ENCODE measurements at regions not wholly inside any gene's neighbourhood (a gene's known extent, or its start where the extent isn't known, plus 50 kb on each side); places are given as distances from the start of the nearest gene placed in this dataset.
"Not testable (repeated sequence)": the region's sequence is repeated elsewhere in the genome, so short reads cannot be mapped to it uniquely, and the experiment has no call there.

DNA sequence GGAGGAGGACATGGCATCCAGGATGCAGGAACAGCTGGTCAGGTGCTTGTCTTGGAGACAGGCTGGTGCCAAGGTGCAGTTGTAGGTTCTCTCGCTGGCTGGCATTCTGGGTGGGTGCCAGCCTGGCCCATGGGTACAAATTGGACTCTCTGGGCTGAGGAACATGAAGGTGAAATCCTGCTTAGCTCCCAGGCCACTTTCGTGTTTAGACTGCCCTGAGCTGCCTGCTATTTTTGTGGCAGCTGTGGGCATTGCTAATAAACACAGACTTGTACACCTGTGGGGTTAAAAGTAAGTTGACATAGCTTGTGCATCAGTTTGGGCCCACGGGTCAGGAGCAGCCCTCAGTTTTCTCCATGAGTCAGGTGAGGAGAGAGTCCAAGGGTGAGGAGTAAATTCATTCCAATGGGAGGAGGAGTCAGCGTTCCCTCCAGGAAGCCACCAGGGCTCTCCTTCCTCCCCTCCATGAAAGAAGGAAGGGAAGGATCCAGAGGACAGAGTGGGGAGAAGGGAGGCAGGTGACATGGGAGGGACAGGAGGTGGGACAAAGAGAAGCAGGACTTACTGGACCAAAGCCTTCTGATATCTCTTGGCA is 380.0 kb downstream of the GLRX3 start:
- dilution Hi-C loops (cut with MboI; ENCODE audit: extremely low pct_ligation_motif_present, low sequenced_read_pairs): no loop called here
- FAIRE-seq (no peak), DNase-seq (ENCODE audit: low read depth, low spot score) (no peak)
- H3K36me3 ChIP-seq (ENCODE audit: control insufficient read depth in 2 of 2, extremely low read depth in 1 of 2, insufficient read depth in 2 of 2, low read length in 2 of 2): no peaks in the 10 kb centered on the region
- H3K9me1 ChIP-seq (ENCODE audit: control insufficient read depth, extremely low read depth, insufficient read depth, low read length): no peaks in the 10 kb centered on the region
- H3K4me3 ChIP-seq (ENCODE audit: control insufficient read depth in 2 of 3, extremely low read depth in 1 of 3, insufficient read depth in 2 of 3, low read depth in 1 of 3, low read length in 3 of 3): no peak overlapping the region
- H3K79me2 ChIP-seq (ENCODE audit: control insufficient read depth, insufficient read depth, low read length): no peaks in the 10 kb centered on the region
- H4K20me1 ChIP-seq (ENCODE audit: control insufficient read depth, extremely low read depth, insufficient read depth, low read length): no peaks in the 10 kb centered on the region
- TF ChIP-seq CTCF (optimal IDR thresholded peaks at IDR 0.05 in 1 of 3, IDR thresholded peaks at IDR 0.05 in 1 of 3, conservative IDR thresholded peaks at IDR 0.05 in 1 of 3; ENCODE audit: extremely low read depth in 1 of 3, insufficient read depth in 2 of 3, low read length in 3 of 3): no peak
- H2AFZ ChIP-seq (ENCODE audit: control insufficient read depth, low read length): no peak overlapping the region
- no peaks in the 10 kb centered on the region for H3K27me3 ChIP-seq (ENCODE audit: control insufficient read depth, extremely low read depth, insufficient read depth, low read length)
- peaks cover 10% of the 10 kb centered on the region for H3K9me3 ChIP-seq (ENCODE audit: control insufficient read depth, low read depth, low read length)
- H3K4me1 ChIP-seq (ENCODE audit: control insufficient read depth, extremely low read depth, insufficient read depth, low read length): no peaks in the 10 kb centered on the region
- H3K9ac ChIP-seq (ENCODE audit: control insufficient read depth, extremely low read depth, insufficient read depth, low read length): no peak overlapping the region
- H3K27ac ChIP-seq (ENCODE audit: control insufficient read depth, insufficient read depth, low read length): no peak overlapping the region
- H3K4me2 ChIP-seq (ENCODE audit: control insufficient read depth, extremely low read depth, insufficient read depth, low read depth, low read length): no peak overlapping the region

- FAIRE-seq; H3K9me3 ChIP-seq (ENCODE audit: control insufficient read depth, low read depth, low read length); DNase-seq (ENCODE audit: low read depth, low spot score); H2AFZ ChIP-seq (ENCODE audit: control insufficient read depth, low read length); H3K27me3 ChIP-seq (ENCODE audit: control insufficient read depth, extremely low read depth, insufficient read depth, low read length); H3K79me2 ChIP-seq (ENCODE audit: control insufficient read depth, insufficient read depth, low read length); H3K9me1 ChIP-seq (ENCODE audit: control insufficient read depth, extremely low read depth, insufficient read depth, low read length); H3K4me3 ChIP-seq (ENCODE audit: control insufficient read depth in 2 of 3, extremely low read depth in 1 of 3, insufficient read depth in 2 of 3, low read depth in 1 of 3, low read length in 3 of 3); H3K4me2 ChIP-seq (ENCODE audit: control insufficient read depth, extremely low read depth, insufficient read depth, low read depth, low read length); H3K4me1 ChIP-seq (ENCODE audit: control insufficient read depth, extremely low read depth, insufficient read depth, low read length); dilution Hi-C loops (cut with MboI; ENCODE audit: extremely low pct_ligation_motif_present, low sequenced_read_pairs); H4K20me1 ChIP-seq (ENCODE audit: control insufficient read depth, extremely low read depth, insufficient read depth, low read length); H3K9ac ChIP-seq (ENCODE audit: control insufficient read depth, extremely low read depth, insufficient read depth, low read length); H3K36me3 ChIP-seq (ENCODE audit: control insufficient read depth in 2 of 2, extremely low read depth in 1 of 2, insufficient read depth in 2 of 2, low read length in 2 of 2); H3K27ac ChIP-seq (ENCODE audit: control insufficient read depth, insufficient read depth, low read length): not testable (repeated sequence)
These were observed 382.7 kb downstream of the GLRX3 start for GRCh38 chr10:130518921-130519320.

GRCh38 chr10:130519791-130520190 is 383.6 kb downstream of the GLRX3 start:
- H3K27ac ChIP-seq (ENCODE audit: control insufficient read depth, insufficient read depth, low read length): no peak overlapping the region
- DNase-seq (ENCODE audit: low read depth, low spot score) (no peak), FAIRE-seq (no peak)
- H3K27me3 ChIP-seq (ENCODE audit: control insufficient read depth, extremely low read depth, insufficient read depth, low read length): no peaks in the 10 kb centered on the region
- H3K4me2 ChIP-seq (ENCODE audit: control insufficient read depth, extremely low read depth, insufficient read depth, low read depth, low read length): no peak overlapping the region
- no peak overlapping the region for H2AFZ ChIP-seq (ENCODE audit: control insufficient read depth, low read length)
- peaks cover 7% of the 10 kb centered on the region for H3K9me3 ChIP-seq (ENCODE audit: control insufficient read depth, low read depth, low read length)
- no peaks in the 10 kb centered on the region for H4K20me1 ChIP-seq (ENCODE audit: control insufficient read depth, extremely low read depth, insufficient read depth, low read length)
- H3K9me1 ChIP-seq (ENCODE audit: control insufficient read depth, extremely low read depth, insufficient read depth, low read length): no peaks in the 10 kb centered on the region
- dilution Hi-C loops (cut with MboI; ENCODE audit: extremely low pct_ligation_motif_present, low sequenced_read_pairs): no loop called here
- no peaks in the 10 kb centered on the region for H3K36me3 ChIP-seq (ENCODE audit: control insufficient read depth in 2 of 2, extremely low read depth in 1 of 2, insufficient read depth in 2 of 2, low read length in 2 of 2)
- H3K4me1 ChIP-seq (ENCODE audit: control insufficient read depth, extremely low read depth, insufficient read depth, low read length): no peaks in the 10 kb centered on the region
- no peaks in the 10 kb centered on the region for H3K79me2 ChIP-seq (ENCODE audit: control insufficient read depth, insufficient read depth, low read length)
- H3K4me3 ChIP-seq (ENCODE audit: control insufficient read depth in 2 of 3, extremely low read depth in 1 of 3, insufficient read depth in 2 of 3, low read depth in 1 of 3, low read length in 3 of 3): no peak overlapping the region
- TF ChIP-seq CTCF (optimal IDR thresholded peaks at IDR 0.05 in 1 of 3, IDR thresholded peaks at IDR 0.05 in 1 of 3, conservative IDR thresholded peaks at IDR 0.05 in 1 of 3; ENCODE audit: extremely low read depth in 1 of 3, insufficient read depth in 2 of 3, low read length in 3 of 3) (no peak), EZH2 (IDR thresholded peaks at IDR 0.05; ENCODE audit: low read length) (no peak)
- no peak overlapping the region for H3K9ac ChIP-seq (ENCODE audit: control insufficient read depth, extremely low read depth, insufficient read depth, low read length)
